Fibroblast of gingiva (primary cell): ENCODE measurements at regions not wholly inside any gene's neighbourhood (a gene's known extent, or its start where the extent isn't known, plus 50 kb on each side); places are given as distances from the start of the nearest gene placed in this dataset.

Source experiments
- DNase-seq: peaks from one replicate; pipeline ENCODE4 v3.0.0-alpha.2; 2011; ENCODE audit warnings: low read depth

- no peak for DNase-seq
These were observed 64.9 kb downstream of the CD2 start for GRCh38 chr1:116819081-116819480.

- peak; percentile 8 for DNase-seq
These were observed 66.1 kb downstream of the CD2 start for GRCh38 chr1:116820369-116820768.

GRCh38 chr1:116821763-116822162 lies 67.5 kb downstream of the CD2 start:
- no peak for DNase-seq

GRCh38 chr1:116824631-116825206 lies 70.5 kb downstream of the CD2 start:
- DNase-seq: no peak

GRCh38 chr1:116825207-116825719 lies 71.0 kb downstream of the CD2 start:
- DNase-seq: no peak

- no peak for DNase-seq
These were observed 71.6 kb downstream of the CD2 start for GRCh38 chr1:116825720-116826438.

GRCh38 chr1:116826818-116827606 lies 72.8 kb downstream of the CD2 start:
- no peak for DNase-seq

GRCh38 chr1:116827607-116828105 lies 73.4 kb downstream of the CD2 start:
- no peak for DNase-seq

- no peak for DNase-seq
These were observed 77.3 kb upstream of the PTGFRN start for GRCh38 chr1:116832308-116832931.

GRCh38 chr1:116832932-116833578 lies 76.7 kb upstream of the PTGFRN start:
- no peak for DNase-seq

- DNase-seq: no peak
These were observed 76.0 kb upstream of the PTGFRN start for GRCh38 chr1:116833718-116834117.

GRCh38 chr1:116834595-116834994 lies 75.1 kb upstream of the PTGFRN start:
- no peak for DNase-seq

GRCh38 chr1:116835161-116835560 lies 74.6 kb upstream of the PTGFRN start:
- DNase-seq: no peak

GRCh38 chr1:116836099-116836498 lies 73.6 kb upstream of the PTGFRN start:
- DNase-seq: no peak

GRCh38 chr1:116841569-116842344 lies 68.0 kb upstream of the PTGFRN start:
- no peak for DNase-seq

GRCh38 chr1:116842654-116843053 lies 67.1 kb upstream of the PTGFRN start:
- DNase-seq: peak; percentile 9

- no peak for DNase-seq
These were observed 64.9 kb upstream of the PTGFRN start for GRCh38 chr1:116844775-116845174.

GRCh38 chr1:116847190-116847589 lies 62.5 kb upstream of the PTGFRN start:
- DNase-seq: no peak

- DNase-seq: peak; percentile 44
These were observed 61.8 kb upstream of the PTGFRN start for GRCh38 chr1:116847688-116848531.

- DNase-seq: no peak
These were observed 59.3 kb upstream of the PTGFRN start for GRCh38 chr1:116850436-116850835.
